SU-DHL-6 (cell line): ENCODE measurements at regions not wholly inside any gene's neighbourhood (a gene's known extent, or its start where the extent isn't known, plus 50 kb on each side); places are given as distances from the start of the nearest gene placed in this dataset.

Source experiments
- H2AFZ ChIP-seq: fragments of 200-600 bp; sonication (generic); 2 replicates; pipeline ENCODE4 v1.6.1; 2014; ENCODE audit warnings: low read depth, mild to moderate bottlenecking, moderate library complexity, mixed read lengths, antibody characterized with exemption, low read length; ENCODE audit not compliant: severe bottlenecking
- H3F3A ChIP-seq: fragments of 200-600 bp; shearing (Covaris generic); 2 replicates; pipeline ENCODE4 v1.6.0; 2016; ENCODE audit warnings: antibody characterized with exemption, mild to moderate bottlenecking; ENCODE audit not compliant: insufficient read depth
- H3K27ac ChIP-seq: fragments of 200-600 bp; sonication (generic); 2 replicates; pipeline ENCODE4 v1.5.1; 2016; ENCODE audit warnings: low read depth, mild to moderate bottlenecking, low read length, moderate library complexity, mixed read lengths
- H3K27me3 ChIP-seq: fragments of 200-600 bp; sonication (generic), shearing (Covaris generic); 2 replicates; pipeline ENCODE4 v1.6.0; 2014; ENCODE audit warnings: mild to moderate bottlenecking, low read length
- H3K36me3 ChIP-seq: fragments of 200-600 bp; sonication (generic); 2 replicates; pipeline ENCODE4 v1.6.1; 2014; ENCODE audit warnings: mild to moderate bottlenecking, low read length, mixed read lengths
- H3K4me2 ChIP-seq: fragments of 300-600, 200-600 bp; shearing (Covaris generic), sonication (generic); 2 replicates; pipeline ENCODE4 v1.6.0; 2014; ENCODE audit warnings: low read length, low read depth, mild to moderate bottlenecking; ENCODE audit not compliant: poor library complexity, severe bottlenecking
- H3K4me3 ChIP-seq: fragments of 200-600 bp; sonication (generic); 2 replicates; pipeline ENCODE4 v1.5.1; 2014; ENCODE audit warnings: antibody characterized with exemption, low read length, mild to moderate bottlenecking, mixed read lengths; ENCODE audit not compliant: insufficient read depth, poor library complexity, severe bottlenecking
- H3K79me2 ChIP-seq: fragments of 200-600 bp; sonication (generic); 2 replicates; pipeline ENCODE4 v1.6.1; 2014; ENCODE audit warnings: mild to moderate bottlenecking, low read length, moderate library complexity; ENCODE audit not compliant: insufficient read depth
- H3K9ac ChIP-seq: fragments of 200-600 bp; sonication (generic); 2 replicates; pipeline ENCODE4 v1.7.0; 2014; ENCODE audit warnings: mild to moderate bottlenecking, low read length
- H3K9me2 ChIP-seq: fragments of 200-600 bp; sonication (generic); replicated peaks from 2 replicates; pipeline ENCODE4 v1.6.1; 2014; ENCODE audit warnings: low read length; ENCODE audit not compliant: insufficient read depth
- H3K9me3 ChIP-seq: fragments of 200-600 bp; sonication (generic); 2 replicates; pipeline ENCODE4 v1.6.1; 2014; ENCODE audit warnings: low read length, mixed read lengths; ENCODE audit not compliant: insufficient read depth
- H4K20me1 ChIP-seq: fragments of 200-600 bp; sonication (generic); 2 replicates; pipeline ENCODE4 v1.6.1; 2014; ENCODE audit warnings: low read depth, mild to moderate bottlenecking, antibody characterized with exemption, low read length, moderate library complexity, mixed read lengths
- CTCF ChIP-seq: fragments of 200-600 bp; sonication (generic); IDR thresholded peaks from one replicate; pipeline ENCODE4 v1.5.1; 2017; ENCODE audit warnings: antibody characterized with exemption, mild to moderate bottlenecking, low read length, moderate library complexity; ENCODE audit not compliant: insufficient read depth, poor library complexity, severe bottlenecking
- EZH2phosphoT487 ChIP-seq: fragments of 200-600 bp; sonication (generic), shearing (Covaris generic); conservative IDR thresholded peaks from 2 replicates; pipeline ENCODE4 v1.6.1; 2018; ENCODE audit warnings: mild to moderate bottlenecking, antibody characterized with exemption, low read length, moderate library complexity, mixed read lengths

DNA sequence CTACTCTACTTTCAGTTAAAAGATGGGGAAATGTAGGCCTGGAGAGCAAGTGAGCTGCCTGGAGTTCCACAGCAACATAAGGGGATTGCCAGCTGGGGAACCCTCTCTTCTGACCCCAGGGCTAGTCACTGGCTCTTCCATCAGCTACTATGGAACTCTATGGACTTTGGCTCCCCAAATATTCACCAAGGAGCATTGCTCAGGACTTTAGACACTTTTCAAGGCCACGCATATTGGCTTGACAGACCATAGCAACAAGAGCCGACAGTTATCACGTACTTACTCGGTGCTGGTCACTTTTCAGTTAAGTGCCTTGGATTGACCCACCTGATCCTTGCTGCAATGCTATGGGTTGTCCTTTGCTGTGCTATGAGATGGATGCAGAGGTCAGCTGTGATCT, 360.7 kb upstream of the CHD6 start:
- H3K4me2 ChIP-seq, result no peak overlapping the region
- TF ChIP-seq EZH2phosphoT487 (no peak), CTCF (no peak)
- H3K36me3 ChIP-seq, result no peaks in the 10 kb centered on the region
- H3K27ac ChIP-seq, result no peak overlapping the region
- H3K9ac ChIP-seq, result no peak overlapping the region
- no peaks in the 10 kb centered on the region for H3K27me3 ChIP-seq
- H4K20me1 ChIP-seq, result no peaks in the 10 kb centered on the region
- no peaks in the 10 kb centered on the region for H3K9me2 ChIP-seq
- H3K4me3 ChIP-seq, result no peak overlapping the region
- H2AFZ ChIP-seq, result no peak overlapping the region
- H3F3A ChIP-seq, result no peaks in the 10 kb centered on the region
- no peaks in the 10 kb centered on the region for H3K9me3 ChIP-seq
- no peaks in the 10 kb centered on the region for H3K79me2 ChIP-seq

- H3K4me2 ChIP-seq, result no peak overlapping the region
- H4K20me1 ChIP-seq, result no peaks in the 10 kb centered on the region
- H3K36me3 ChIP-seq, result no peaks in the 10 kb centered on the region
- no peaks in the 10 kb centered on the region for H3K27me3 ChIP-seq
- no peaks in the 10 kb centered on the region for H3K9me3 ChIP-seq
- no peak overlapping the region for H3K4me3 ChIP-seq
- no peaks in the 10 kb centered on the region for H3K9me2 ChIP-seq
- H3K79me2 ChIP-seq, result no peaks in the 10 kb centered on the region
- no peaks in the 10 kb centered on the region for H3F3A ChIP-seq
- TF ChIP-seq EZH2phosphoT487, result no peak
- no peak for TF ChIP-seq CTCF
- no peak overlapping the region for H2AFZ ChIP-seq
- no peak overlapping the region for H3K27ac ChIP-seq
- H3K9ac ChIP-seq, result no peak overlapping the region
These were observed 360.1 kb upstream of the CHD6 start for GRCh38 chr20:41978246-41978790.

DNA sequence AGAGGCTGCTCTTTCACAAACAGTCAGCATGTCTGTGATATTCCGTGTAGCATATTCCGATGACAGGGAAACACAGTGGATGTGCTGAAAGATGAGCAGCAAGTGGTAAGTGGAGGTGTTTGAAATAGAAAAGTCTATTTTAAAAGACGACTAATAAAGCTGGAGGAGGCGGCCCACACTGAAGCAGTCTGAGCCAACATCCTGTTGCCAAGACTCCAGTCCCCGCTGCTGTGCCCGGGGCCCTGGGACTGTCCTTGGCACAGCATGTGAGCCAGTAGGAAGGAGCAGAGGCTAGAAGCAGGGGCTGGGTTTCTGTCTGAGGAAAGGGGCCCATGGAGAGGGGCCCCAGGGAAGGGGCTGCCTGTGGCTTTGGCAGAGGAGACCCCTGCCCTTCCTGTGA, 351.5 kb upstream of the CHD6 start:
- H2AFZ ChIP-seq, result no peak overlapping the region
- H3K4me3 ChIP-seq, result no peak overlapping the region
- no peaks in the 10 kb centered on the region for H3F3A ChIP-seq

More for the DNA sequence above, 351.5 kb upstream of the CHD6 start:
- H3K9me2 ChIP-seq, result no peaks in the 10 kb centered on the region
- no peak overlapping the region for H3K4me2 ChIP-seq
- TF ChIP-seq EZH2phosphoT487 (no peak), CTCF (no peak)
- H3K27me3 ChIP-seq, result no peaks in the 10 kb centered on the region
- H3K79me2 ChIP-seq, result no peaks in the 10 kb centered on the region
- H4K20me1 ChIP-seq, result no peaks in the 10 kb centered on the region
- no peak overlapping the region for H3K9ac ChIP-seq
- H3K36me3 ChIP-seq, result no peaks in the 10 kb centered on the region
- H3K27ac ChIP-seq, result no peak overlapping the region
- H3K9me3 ChIP-seq, result no peaks in the 10 kb centered on the region
